ENCODE measurements at regions not wholly inside any gene's neighbourhood (a gene's known extent, or its start where the extent isn't known, plus 50 kb on each side); places are given as distances from the start of the nearest gene placed in this dataset.

- intact Hi-C loops (cut with micrococcal nuclease; ENCODE audit: unreplicated experiment): no loop called here
- BruUV-seq (replicated peaks): no TSS peak
- ChIA-PET POLR2A (no interaction called here), CTCF (ENCODE audit: unreplicated experiment) (no interaction called here)
- TF ChIP-seq EZH2phosphoT487 (IDR thresholded peaks at IDR 0.05; ENCODE audit: borderline replicate concordance, low read depth, low read length) (no peak), CTCF (conservative IDR thresholded peaks at IDR 0.05; ENCODE audit: low read length) (no peak)
- Histone ChIP-seq H3K79me2 (ENCODE audit: insufficient read depth, low read depth, low read length) (no peaks in the 10 kb centered on the region), H2AFZ (ENCODE audit: low read length) (no peak overlapping the region), H3K4me2 (ENCODE audit: low read length) (no peak overlapping the region), H3K9me2 (ENCODE audit: insufficient read depth, low read length) (no peaks in the 10 kb centered on the region), H3K27ac (ENCODE audit: low read depth, low read length, poor library complexity, severe bottlenecking) (no peak overlapping the region), H3K36me3 (ENCODE audit: insufficient read depth, low read length) (no peaks in the 10 kb centered on the region), H3K4me3 (ENCODE audit: low read depth, low read length, poor library complexity, severe bottlenecking) (no peak overlapping the region), H3K4me1 (ENCODE audit: insufficient read depth, low read length, poor library complexity, severe bottlenecking) (no peaks in the 10 kb centered on the region), H3K9me3 (ENCODE audit: low read length) (no peaks in the 10 kb centered on the region), H4K20me1 (ENCODE audit: insufficient read depth, low read length) (no peaks in the 10 kb centered on the region)
- DNase-seq (ENCODE audit: low spot score): no peak
These were observed 324.1 kb upstream of the CRIM1 start for GRCh38 chr2:36031471-36031870.

- no peak for DNase-seq (ENCODE audit: low spot score)
- Histone ChIP-seq H3K9me2 (ENCODE audit: insufficient read depth, low read length) (no peaks in the 10 kb centered on the region), H2AFZ (ENCODE audit: low read length) (no peak overlapping the region), H3K36me3 (ENCODE audit: insufficient read depth, low read length) (no peaks in the 10 kb centered on the region), H3K27ac (ENCODE audit: low read depth, low read length, poor library complexity, severe bottlenecking) (no peak overlapping the region), H3K4me1 (ENCODE audit: insufficient read depth, low read length, poor library complexity, severe bottlenecking) (no peaks in the 10 kb centered on the region), H3K9me3 (ENCODE audit: low read length) (no peaks in the 10 kb centered on the region), H3K4me3 (ENCODE audit: low read depth, low read length, poor library complexity, severe bottlenecking) (no peak overlapping the region), H3K79me2 (ENCODE audit: insufficient read depth, low read depth, low read length) (no peaks in the 10 kb centered on the region), H4K20me1 (ENCODE audit: insufficient read depth, low read length) (no peaks in the 10 kb centered on the region), H3K4me2 (ENCODE audit: low read length) (no peak overlapping the region)
- POLR2A ChIA-PET: no interaction called here
- no peak for TF ChIP-seq EZH2phosphoT487 (IDR thresholded peaks at IDR 0.05; ENCODE audit: borderline replicate concordance, low read depth, low read length)
- TF ChIP-seq CTCF (conservative IDR thresholded peaks at IDR 0.05; ENCODE audit: low read length): no peak
- BruUV-seq (replicated peaks): no TSS peak
- CTCF ChIA-PET (ENCODE audit: unreplicated experiment): no interaction called here
- intact Hi-C loops (cut with micrococcal nuclease; ENCODE audit: unreplicated experiment): no loop called here
These were observed 328.0 kb upstream of the CRIM1 start for GRCh38 chr2:36027616-36028015.

DNA sequence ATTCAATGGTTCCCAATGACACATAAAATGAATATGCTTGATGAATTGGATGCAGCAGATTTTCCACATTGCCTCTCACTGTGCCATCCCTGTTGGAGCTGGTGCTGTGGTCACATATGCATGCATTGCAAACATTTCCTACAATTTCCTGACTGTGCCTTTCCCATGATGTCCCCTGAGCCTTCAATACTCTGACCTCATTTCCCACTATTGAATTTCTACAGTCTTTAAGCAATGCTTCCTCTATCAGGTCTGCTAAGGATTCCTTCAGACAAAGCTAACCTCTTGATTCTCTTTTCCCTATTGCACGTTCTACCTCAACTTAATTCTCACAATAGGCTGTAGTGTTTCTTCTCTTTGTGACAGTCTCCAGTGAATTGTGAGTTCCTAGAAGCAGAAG lies 342.5 kb upstream of the CRIM1 start:
- no peak overlapping the region for H3K4me2 ChIP-seq (ENCODE audit: low read length)
- no TSS peak for BruUV-seq (replicated peaks)
- ChIA-PET POLR2A (interaction anchor here (0.6 to 1.4 kb wide), 2 partner anchors 10 to 14 kb away, joined by 3 to 4 read pairs; no protein-coding TSS in a partner anchor), CTCF (ENCODE audit: unreplicated experiment) (no interaction called here)
- no peaks in the 10 kb centered on the region for H3K9me2 ChIP-seq (ENCODE audit: insufficient read depth, low read length)
- no peak overlapping the region for H3K27ac ChIP-seq (ENCODE audit: low read depth, low read length, poor library complexity, severe bottlenecking)
- no peak for TF ChIP-seq EZH2phosphoT487 (IDR thresholded peaks at IDR 0.05; ENCODE audit: borderline replicate concordance, low read depth, low read length)
- TF ChIP-seq CTCF (conservative IDR thresholded peaks at IDR 0.05; ENCODE audit: low read length): no peak
- H2AFZ ChIP-seq (ENCODE audit: low read length): no peak overlapping the region
- H3K4me3 ChIP-seq (ENCODE audit: low read depth, low read length, poor library complexity, severe bottlenecking): no peak overlapping the region
- no peaks in the 10 kb centered on the region for H4K20me1 ChIP-seq (ENCODE audit: insufficient read depth, low read length)
- no peaks in the 10 kb centered on the region for H3K9me3 ChIP-seq (ENCODE audit: low read length)
- H3K36me3 ChIP-seq (ENCODE audit: insufficient read depth, low read length): no peaks in the 10 kb centered on the region
- intact Hi-C loops (cut with micrococcal nuclease; ENCODE audit: unreplicated experiment): no loop called here
- DNase-seq (ENCODE audit: low spot score): no peak
- H3K4me1 ChIP-seq (ENCODE audit: insufficient read depth, low read length, poor library complexity, severe bottlenecking): no peaks in the 10 kb centered on the region
- no peaks in the 10 kb centered on the region for H3K79me2 ChIP-seq (ENCODE audit: insufficient read depth, low read depth, low read length)

Data from OCI-LY7 (cell line).